ENCODE measurements at regions not wholly inside any gene's neighbourhood (a gene's known extent, or its start where the extent isn't known, plus 50 kb on each side); places are given as distances from the start of the nearest gene placed in this dataset.

DNA sequence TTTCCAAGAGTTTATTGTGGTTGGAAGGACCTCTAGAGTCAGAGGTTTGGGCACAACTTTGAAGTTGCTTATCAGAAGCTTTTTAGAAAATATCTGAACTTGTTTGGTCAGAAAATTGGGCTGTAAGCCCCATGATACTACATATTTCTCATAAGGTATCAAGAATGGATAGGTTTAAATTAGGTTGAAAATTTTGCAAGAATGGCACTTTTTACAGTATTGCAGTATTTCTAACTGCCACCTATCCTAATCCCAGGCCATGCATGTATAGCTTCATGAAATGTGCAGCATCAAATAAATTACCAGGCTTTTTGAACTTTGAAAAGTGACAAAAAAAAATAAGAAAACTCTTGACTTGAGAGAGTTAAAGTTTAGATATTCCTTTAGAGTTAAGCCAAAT, 367.2 kb downstream of the FIGN start:
- Histone ChIP-seq H3K9ac (ENCODE audit: low read depth, low read length) (no peak overlapping the region), H3K9me3 (ENCODE audit: insufficient read depth, low read depth, low read length) (no peaks in the 10 kb centered on the region), H3K4me1 (ENCODE audit: insufficient read depth, low read length) (no peaks in the 10 kb centered on the region), H3K27ac (ENCODE audit: low read depth, low read length) (no peak overlapping the region), H3K36me3 (ENCODE audit: insufficient read depth, low read length) (no peaks in the 10 kb centered on the region), H3K4me3 (ENCODE audit: low read length) (no peak overlapping the region), H3K27me3 (ENCODE audit: insufficient read depth, low read length) (no peaks in the 10 kb centered on the region)

DNA sequence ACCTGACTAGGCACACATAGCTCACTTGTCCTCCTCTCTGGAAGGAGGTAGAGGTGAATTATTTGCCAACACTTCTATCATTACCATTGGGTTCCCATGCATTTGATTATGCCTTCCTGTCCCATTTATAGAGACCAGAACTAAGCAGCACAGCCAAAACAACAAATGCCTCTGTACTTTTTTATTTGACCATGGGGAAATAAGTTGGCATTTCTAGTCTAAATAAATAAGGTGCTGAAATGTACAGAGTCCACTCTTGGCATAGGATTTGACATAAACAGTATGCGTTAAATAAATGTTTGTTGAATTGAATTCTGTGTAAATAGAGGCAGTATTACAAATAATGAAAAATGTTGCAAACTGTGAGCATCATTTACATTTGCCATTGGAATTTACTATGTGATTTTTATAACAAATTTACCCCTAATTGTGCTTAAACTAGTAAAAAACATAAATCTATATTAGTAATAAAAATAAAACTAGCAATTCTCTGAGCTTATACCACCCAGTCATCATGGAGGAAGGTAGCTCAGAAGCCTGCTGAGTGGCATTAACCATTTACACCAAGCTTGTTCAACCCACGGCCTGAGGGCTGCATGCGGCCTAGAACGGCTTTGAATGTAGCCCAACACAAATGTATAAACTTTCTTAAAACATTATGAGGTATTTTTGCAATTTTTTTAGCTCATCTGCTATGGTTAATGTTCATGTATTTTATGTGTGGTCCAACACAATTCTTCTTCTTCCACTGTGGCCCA, 367.8 kb downstream of the FIGN start:
- Histone ChIP-seq H3K9ac (ENCODE audit: low read depth, low read length) (no peak overlapping the region), H3K36me3 (ENCODE audit: insufficient read depth, low read length) (no peaks in the 10 kb centered on the region), H3K4me3 (ENCODE audit: low read length) (no peak overlapping the region), H3K4me1 (ENCODE audit: insufficient read depth, low read length) (no peaks in the 10 kb centered on the region), H3K27me3 (ENCODE audit: insufficient read depth, low read length) (no peaks in the 10 kb centered on the region), H3K9me3 (ENCODE audit: insufficient read depth, low read depth, low read length) (no peaks in the 10 kb centered on the region), H3K27ac (ENCODE audit: low read depth, low read length) (no peak overlapping the region)
- WGBS = 92% methylated on average over 4 of the region's 4 CpGs

DNA sequence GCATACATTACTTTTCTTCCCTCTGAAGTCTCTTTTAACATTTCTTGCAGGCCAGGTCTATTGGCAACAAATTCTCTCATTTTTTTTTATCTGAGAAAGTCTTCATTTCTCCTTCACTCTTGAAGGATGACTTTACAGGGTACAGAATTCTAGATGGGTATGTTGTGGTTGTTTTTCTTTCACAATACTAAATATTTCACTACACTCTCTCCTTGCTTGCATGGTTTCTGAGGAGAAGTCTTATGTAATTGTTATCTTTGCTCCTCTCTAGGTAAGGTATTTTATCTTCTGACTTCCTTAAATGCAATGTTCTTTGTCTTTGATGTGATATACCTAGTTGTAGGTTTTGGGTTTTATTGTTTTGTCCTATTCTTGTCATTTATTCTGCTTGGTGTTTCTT, 371.1 kb downstream of the FIGN start:
- H3K9ac ChIP-seq (ENCODE audit: low read depth, low read length) = no peak overlapping the region
- no peaks in the 10 kb centered on the region for H3K4me1 ChIP-seq (ENCODE audit: insufficient read depth, low read length)
- no peaks in the 10 kb centered on the region for H3K36me3 ChIP-seq (ENCODE audit: insufficient read depth, low read length)
- H3K27ac ChIP-seq (ENCODE audit: low read depth, low read length) = no peak overlapping the region
- H3K4me3 ChIP-seq (ENCODE audit: low read length) = no peak overlapping the region
- no peaks in the 10 kb centered on the region for H3K27me3 ChIP-seq (ENCODE audit: insufficient read depth, low read length)
- H3K9me3 ChIP-seq (ENCODE audit: insufficient read depth, low read depth, low read length) = no peaks in the 10 kb centered on the region

DNA sequence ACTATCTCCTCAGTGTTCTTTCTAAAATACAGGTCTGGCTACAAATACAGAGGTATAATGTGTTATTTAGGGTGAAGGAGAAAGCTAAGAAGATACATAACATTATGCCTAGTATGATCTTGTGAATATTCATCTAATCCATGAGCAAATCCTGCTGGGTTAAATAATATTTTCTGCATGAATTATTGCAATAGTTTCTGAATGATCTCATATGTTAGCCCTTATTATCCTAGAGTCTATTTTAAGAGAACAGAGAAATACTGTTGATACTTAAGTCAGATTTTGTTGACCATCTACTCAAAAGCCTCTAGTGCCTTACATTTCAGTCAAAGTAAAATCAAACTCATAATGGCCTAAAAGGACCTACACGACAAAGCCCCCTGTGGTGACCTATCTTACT, 382.3 kb downstream of the FIGN start:
- H3K4me3 ChIP-seq (ENCODE audit: low read length) = no peak overlapping the region
- H3K9me3 ChIP-seq (ENCODE audit: insufficient read depth, low read depth, low read length) = no peaks in the 10 kb centered on the region
- 86% methylated on average over 1 of the region's 1 CpG for WGBS
- peaks cover 33% of the 10 kb centered on the region for H3K4me1 ChIP-seq (ENCODE audit: insufficient read depth, low read length)
- no peaks in the 10 kb centered on the region for H3K27me3 ChIP-seq (ENCODE audit: insufficient read depth, low read length)
- H3K36me3 ChIP-seq (ENCODE audit: insufficient read depth, low read length) = no peaks in the 10 kb centered on the region
- no peak overlapping the region for H3K9ac ChIP-seq (ENCODE audit: low read depth, low read length)
- H3K27ac ChIP-seq (ENCODE audit: low read depth, low read length) = no peak overlapping the region

DNA sequence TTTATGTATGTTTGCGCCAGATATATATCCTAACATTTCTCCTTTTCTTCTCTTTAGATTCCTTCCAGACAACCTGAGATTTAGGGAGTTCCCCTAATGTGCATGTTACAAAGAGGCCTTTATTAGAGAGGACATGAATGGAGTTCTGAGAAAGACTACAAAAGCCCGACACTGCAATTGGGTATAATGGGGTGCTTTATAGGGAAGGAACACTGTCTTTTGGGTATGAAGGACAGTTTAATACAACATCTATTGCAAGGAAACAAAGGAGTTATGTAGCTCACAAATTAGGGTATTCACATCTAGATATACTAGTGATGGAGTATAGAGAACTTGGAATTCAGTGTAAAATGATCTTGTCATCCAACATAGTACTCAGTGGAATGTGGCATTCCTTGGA, 383.8 kb downstream of the FIGN start:
- no peak overlapping the region for H3K27ac ChIP-seq (ENCODE audit: low read depth, low read length)
- 98% methylated on average over 2 of the region's 2 CpGs for WGBS
- H3K36me3 ChIP-seq (ENCODE audit: insufficient read depth, low read length) = no peaks in the 10 kb centered on the region
- no peak overlapping the region for H3K9ac ChIP-seq (ENCODE audit: low read depth, low read length)
- no peak overlapping the region for H3K4me3 ChIP-seq (ENCODE audit: low read length)
- H3K4me1 ChIP-seq (ENCODE audit: insufficient read depth, low read length) = peaks cover 41% of the 10 kb centered on the region
- no peaks in the 10 kb centered on the region for H3K27me3 ChIP-seq (ENCODE audit: insufficient read depth, low read length)
- H3K9me3 ChIP-seq (ENCODE audit: insufficient read depth, low read depth, low read length) = no peaks in the 10 kb centered on the region

DNA sequence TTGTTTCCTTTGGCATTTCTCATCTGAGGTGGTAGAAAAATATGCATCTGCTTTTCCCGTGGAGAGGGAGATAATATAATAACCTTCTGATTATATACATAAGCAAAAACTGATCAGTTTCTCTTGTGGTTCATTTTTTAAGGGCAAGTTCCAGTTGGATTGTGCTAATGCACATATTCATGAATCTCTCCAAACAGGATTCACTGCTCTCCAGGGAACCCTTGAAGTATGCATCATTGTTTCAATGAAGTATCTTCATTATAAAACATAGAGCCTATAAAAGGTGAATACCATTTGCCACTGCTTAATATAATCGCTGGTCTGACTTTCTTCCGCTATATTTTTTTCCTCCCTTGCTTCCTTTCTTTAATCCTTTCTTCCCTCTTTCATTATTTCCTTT, 384.7 kb downstream of the FIGN start:
- no peaks in the 10 kb centered on the region for H3K36me3 ChIP-seq (ENCODE audit: insufficient read depth, low read length)
- no peak overlapping the region for H3K27ac ChIP-seq (ENCODE audit: low read depth, low read length)
- peaks cover 41% of the 10 kb centered on the region for H3K4me1 ChIP-seq (ENCODE audit: insufficient read depth, low read length)
- H3K9me3 ChIP-seq (ENCODE audit: insufficient read depth, low read depth, low read length) = no peaks in the 10 kb centered on the region
- no peak overlapping the region for H3K9ac ChIP-seq (ENCODE audit: low read depth, low read length)
- H3K4me3 ChIP-seq (ENCODE audit: low read length) = no peak overlapping the region
- WGBS = 89% methylated on average over 2 of the region's 3 CpGs
- H3K27me3 ChIP-seq (ENCODE audit: insufficient read depth, low read length) = no peaks in the 10 kb centered on the region

DNA sequence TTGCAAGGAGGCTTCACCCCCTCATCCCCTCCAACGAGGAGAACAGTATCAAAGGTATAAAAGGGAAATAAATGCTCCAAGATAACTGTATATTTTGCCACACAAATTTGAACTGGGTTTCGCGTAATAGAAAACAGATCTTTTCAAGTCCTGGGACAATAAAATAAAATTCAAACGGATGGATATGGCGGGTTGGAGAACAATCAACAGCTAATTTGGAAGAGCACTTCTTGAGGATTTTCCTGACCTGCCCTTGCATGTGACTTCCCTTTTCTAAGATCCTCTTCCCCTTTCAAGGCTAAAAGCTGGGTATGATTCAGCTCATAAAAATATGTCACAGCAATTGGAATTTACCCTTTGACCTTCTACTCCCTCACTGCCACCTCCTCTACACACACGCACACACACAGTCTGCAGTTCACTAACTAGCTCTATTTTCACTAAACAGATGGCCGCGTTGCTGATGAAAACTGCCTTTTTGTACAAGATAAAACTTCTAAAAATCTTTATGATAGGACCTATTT, 386.9 kb downstream of the FIGN start:
- Histone ChIP-seq H3K27me3 (ENCODE audit: insufficient read depth, low read length) (no peaks in the 10 kb centered on the region), H3K9me3 (ENCODE audit: insufficient read depth, low read depth, low read length) (no peaks in the 10 kb centered on the region), H3K27ac (ENCODE audit: low read depth, low read length) (peak overlapping the region; percentile 75), H3K4me3 (ENCODE audit: low read length) (peak overlapping the region; percentile 50), H3K36me3 (ENCODE audit: insufficient read depth, low read length) (no peaks in the 10 kb centered on the region), H3K9ac (ENCODE audit: low read depth, low read length) (peak overlapping the region; percentile 71), H3K4me1 (ENCODE audit: insufficient read depth, low read length) (peaks cover 41% of the 10 kb centered on the region)
- WGBS = 59% methylated on average over 7 of the region's 8 CpGs

DNA sequence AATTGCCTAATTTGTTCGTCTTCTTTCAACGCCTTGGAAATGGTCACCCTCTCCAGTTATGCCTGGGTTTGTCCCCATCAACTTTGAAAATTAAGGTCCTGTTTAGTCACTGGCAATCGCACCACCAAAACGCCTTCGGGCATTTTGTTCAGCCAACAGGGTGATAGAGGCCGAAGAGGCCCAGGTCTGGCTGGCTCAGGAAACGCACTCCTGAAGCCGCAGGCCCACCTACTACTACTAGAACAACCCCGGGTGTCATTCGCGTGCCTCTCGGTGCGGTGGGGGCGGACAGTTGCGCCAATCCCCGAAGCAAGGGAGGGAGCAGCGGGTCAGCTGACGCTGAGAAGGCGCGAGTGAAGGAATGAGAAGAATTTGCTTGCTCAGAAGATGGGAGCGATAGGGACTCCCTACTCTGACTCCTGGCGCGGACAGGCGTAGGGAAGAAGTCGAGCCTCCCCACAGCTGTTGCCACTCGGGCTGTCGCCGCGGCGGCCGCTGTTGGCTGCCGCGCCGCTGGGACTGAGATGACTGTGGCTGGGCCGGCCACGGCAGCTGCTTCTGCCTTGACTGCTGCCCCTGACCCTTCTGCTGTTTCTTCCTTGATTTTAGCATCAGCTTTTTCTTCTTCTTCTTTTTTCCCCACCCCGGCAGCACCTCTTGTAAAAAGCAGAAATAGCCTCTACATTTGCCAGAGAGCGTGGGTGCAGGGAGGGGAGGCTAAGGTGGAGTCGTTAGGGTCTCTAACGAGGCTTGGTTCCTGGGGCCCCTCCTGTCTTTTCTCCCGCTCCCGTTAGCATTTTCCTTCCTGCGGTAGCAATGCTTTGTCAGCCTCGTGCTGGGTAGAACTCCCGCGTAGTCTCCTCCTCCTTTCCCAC, 387.6 kb downstream of the FIGN start:
- H3K9me3 ChIP-seq (ENCODE audit: insufficient read depth, low read depth, low read length) = no peaks in the 10 kb centered on the region
- H3K27ac ChIP-seq (ENCODE audit: low read depth, low read length) = peak overlapping the region; percentile 75
- H3K9ac ChIP-seq (ENCODE audit: low read depth, low read length) = peak overlapping the region; percentile 71
- H3K4me1 ChIP-seq (ENCODE audit: insufficient read depth, low read length) = peaks cover 41% of the 10 kb centered on the region
- WGBS = 4% methylated on average over 45 of the region's 46 CpGs
- no peaks in the 10 kb centered on the region for H3K27me3 ChIP-seq (ENCODE audit: insufficient read depth, low read length)
- peak overlapping the region; percentile 50 for H3K4me3 ChIP-seq (ENCODE audit: low read length)
- H3K36me3 ChIP-seq (ENCODE audit: insufficient read depth, low read length) = no peaks in the 10 kb centered on the region

DNA sequence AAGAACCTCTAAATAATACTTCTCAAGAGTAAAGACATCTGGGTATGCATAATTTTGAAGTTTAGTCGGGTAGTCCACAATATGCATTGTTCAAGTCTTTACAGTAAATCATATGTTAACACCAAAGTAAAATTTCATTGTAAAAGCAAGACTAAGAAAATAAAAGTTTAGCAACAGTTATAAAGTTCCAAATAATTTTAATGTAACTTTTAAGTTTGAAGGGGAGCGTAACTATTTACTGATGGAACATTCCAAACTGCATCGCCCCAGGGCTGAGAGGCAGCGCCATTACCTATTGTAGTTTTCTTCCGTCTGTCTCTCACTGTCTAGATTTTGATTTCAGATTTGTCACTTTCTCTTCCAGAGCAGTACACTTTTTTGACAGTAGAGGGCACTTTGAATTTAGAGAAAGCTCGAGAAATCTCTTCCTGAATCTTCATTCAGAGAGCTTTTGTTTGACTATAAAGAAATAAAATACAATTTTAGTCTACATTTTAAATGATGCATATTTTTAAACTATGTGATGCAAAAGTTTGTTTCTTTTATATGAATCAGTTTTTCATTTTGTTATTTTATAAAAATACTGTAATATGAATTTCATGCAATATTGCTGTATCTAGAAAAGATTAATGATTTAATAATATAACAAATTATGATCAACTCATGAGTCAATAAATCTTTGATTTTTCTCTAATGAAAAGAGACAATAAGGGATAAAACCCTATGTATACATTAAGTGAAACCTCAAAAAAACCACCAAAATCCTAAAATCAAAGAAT, 389.8 kb downstream of the FIGN start:
- Histone ChIP-seq H3K27me3 (ENCODE audit: insufficient read depth, low read length) (no peaks in the 10 kb centered on the region), H3K9ac (ENCODE audit: low read depth, low read length) (no peak overlapping the region), H3K9me3 (ENCODE audit: insufficient read depth, low read depth, low read length) (no peaks in the 10 kb centered on the region), H3K4me3 (ENCODE audit: low read length) (no peak overlapping the region), H3K4me1 (ENCODE audit: insufficient read depth, low read length) (peaks cover 32% of the 10 kb centered on the region), H3K27ac (ENCODE audit: low read depth, low read length) (no peak overlapping the region), H3K36me3 (ENCODE audit: insufficient read depth, low read length) (no peaks in the 10 kb centered on the region)
- WGBS = 24% methylated on average over 4 of the region's 6 CpGs

DNA sequence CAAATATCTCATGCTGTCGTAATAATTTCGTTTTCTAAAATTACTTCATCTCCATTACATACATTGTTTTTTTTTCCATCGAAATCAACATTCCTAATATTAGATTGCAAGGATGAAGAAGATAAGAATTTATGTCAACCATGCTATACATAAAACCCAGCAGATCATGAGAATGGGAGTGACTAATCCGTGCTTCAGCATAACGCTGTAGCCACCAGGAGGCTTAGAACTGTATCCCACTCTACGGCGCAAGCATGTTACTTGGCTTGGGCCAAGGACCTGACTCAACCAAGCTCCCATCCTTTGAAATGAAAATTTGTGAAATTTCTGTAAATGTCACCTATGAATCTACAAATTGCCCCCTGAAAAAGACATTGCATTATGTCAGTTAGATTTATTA, 392.5 kb downstream of the FIGN start:
- Histone ChIP-seq H3K36me3 (ENCODE audit: insufficient read depth, low read length) (no peaks in the 10 kb centered on the region), H3K27ac (ENCODE audit: low read depth, low read length) (no peak overlapping the region), H3K27me3 (ENCODE audit: insufficient read depth, low read length) (no peaks in the 10 kb centered on the region), H3K4me3 (ENCODE audit: low read length) (no peak overlapping the region), H3K9ac (ENCODE audit: low read depth, low read length) (no peak overlapping the region), H3K9me3 (ENCODE audit: insufficient read depth, low read depth, low read length) (no peaks in the 10 kb centered on the region), H3K4me1 (ENCODE audit: insufficient read depth, low read length) (peaks cover 15% of the 10 kb centered on the region; the same call in 1 of the 2 replicates)
- 94% methylated on average over 6 of the region's 7 CpGs for WGBS

DNA sequence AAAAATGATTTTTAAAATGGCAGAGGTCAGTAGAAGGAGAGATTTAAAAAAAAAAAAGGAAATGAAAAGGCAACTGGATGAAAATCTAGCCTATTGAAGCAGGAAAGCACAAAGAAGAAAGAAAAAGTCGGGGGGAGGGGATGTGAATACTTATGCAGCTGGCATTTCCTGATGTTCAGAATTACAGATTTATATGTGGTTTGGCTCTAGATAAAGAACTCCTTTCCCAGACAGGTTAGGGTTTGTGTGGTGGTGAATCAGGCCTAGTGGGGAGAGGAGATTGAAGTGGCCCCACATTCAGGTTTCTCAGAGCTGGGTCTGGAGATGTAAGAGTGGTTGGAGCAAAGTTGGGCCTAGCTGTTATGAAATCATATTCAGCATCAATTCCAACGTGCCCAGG, 394.4 kb downstream of the FIGN start:
- Histone ChIP-seq H3K27ac (ENCODE audit: low read depth, low read length) (no peak overlapping the region), H3K27me3 (ENCODE audit: insufficient read depth, low read length) (no peaks in the 10 kb centered on the region), H3K4me3 (ENCODE audit: low read length) (no peak overlapping the region), H3K9me3 (ENCODE audit: insufficient read depth, low read depth, low read length) (no peaks in the 10 kb centered on the region), H3K4me1 (ENCODE audit: insufficient read depth, low read length) (peaks cover 7% of the 10 kb centered on the region; the same call in 1 of the 2 replicates), H3K9ac (ENCODE audit: low read depth, low read length) (no peak overlapping the region), H3K36me3 (ENCODE audit: insufficient read depth, low read length) (no peaks in the 10 kb centered on the region)
- WGBS = 76% methylated on average over 1 of the region's 2 CpGs
